GM06990 (cell line): ENCODE measurements at regions not wholly inside any gene's neighbourhood (a gene's known extent, or its start where the extent isn't known, plus 50 kb on each side); places are given as distances from the start of the nearest gene placed in this dataset.
"Not testable (repeated sequence)": the region's sequence is repeated elsewhere in the genome, so short reads cannot be mapped to it uniquely, and the experiment has no call there.

ENCODE experiments used
- DNase-seq: peaks from one replicate; pipeline ENCODE4 v3.0.0-alpha.2; 2011; ENCODE audit not compliant: insufficient read length; ENCODE audit errors: extremely low read depth
- H3K27me3 ChIP-seq: replicated peaks from 2 replicates; pipeline ENCODE4 v1.6.0; 2011; ENCODE audit warnings: low read length; ENCODE audit not compliant: control insufficient read depth, insufficient read depth
- H3K36me3 ChIP-seq: 2 replicates; pipeline ENCODE4 v1.5.1; 2011; ENCODE audit warnings: low read length; ENCODE audit not compliant: control insufficient read depth, insufficient read depth
- H3K4me3 ChIP-seq: replicated peaks from 2 replicates; pipeline ENCODE4 v1.5.1; 2011; ENCODE audit warnings: low read depth, mild to moderate bottlenecking, control low read depth, low read length
- CTCF ChIP-seq: IDR thresholded peaks from 2 replicates; pipeline ENCODE4 v1.5.1; 2011; ENCODE audit warnings: low read length, control low read depth, mild to moderate bottlenecking, inconsistent platforms; ENCODE audit not compliant: insufficient read depth, poor library complexity, severe bottlenecking

- no peaks in the 10 kb centered on the region for H3K36me3 ChIP-seq
- no peak for DNase-seq
- TF ChIP-seq CTCF: no peak
- H3K4me3 ChIP-seq: no peak overlapping the region
- H3K27me3 ChIP-seq: no peaks in the 10 kb centered on the region
Observed at GRCh38 chr21:17257784-17258183, 255.1 kb upstream of the CXADR start.

GRCh38 chr21:17264182-17264581, 248.7 kb upstream of the CXADR start:
- Histone ChIP-seq H3K4me3 (no peak overlapping the region), H3K27me3 (no peaks in the 10 kb centered on the region), H3K36me3 (no peaks in the 10 kb centered on the region)
- TF ChIP-seq CTCF: no peak
- no peak for DNase-seq

DNA sequence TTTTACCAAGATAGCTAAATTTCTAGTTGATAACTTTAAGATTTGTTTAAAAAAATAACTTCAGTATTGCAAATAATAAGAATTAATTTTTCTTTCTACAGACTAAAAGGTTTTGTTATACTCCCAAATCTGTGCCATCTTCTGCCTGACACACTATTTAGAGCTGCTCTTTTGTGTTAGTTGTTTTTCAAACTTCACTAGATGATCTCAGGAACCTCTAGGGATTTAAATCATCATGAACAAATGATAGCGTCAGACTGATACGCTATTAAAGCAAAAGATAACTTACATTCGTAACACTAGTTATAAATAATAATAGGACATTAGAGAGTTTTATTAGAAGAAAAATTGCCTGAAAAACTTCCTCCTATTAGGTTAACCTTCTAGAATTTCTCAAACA, 243.1 kb upstream of the CXADR start:
- Histone ChIP-seq H3K36me3 (no peaks in the 10 kb centered on the region), H3K27me3 (no peaks in the 10 kb centered on the region), H3K4me3 (no peak overlapping the region)
- no peak for TF ChIP-seq CTCF
- no peak for DNase-seq

DNA sequence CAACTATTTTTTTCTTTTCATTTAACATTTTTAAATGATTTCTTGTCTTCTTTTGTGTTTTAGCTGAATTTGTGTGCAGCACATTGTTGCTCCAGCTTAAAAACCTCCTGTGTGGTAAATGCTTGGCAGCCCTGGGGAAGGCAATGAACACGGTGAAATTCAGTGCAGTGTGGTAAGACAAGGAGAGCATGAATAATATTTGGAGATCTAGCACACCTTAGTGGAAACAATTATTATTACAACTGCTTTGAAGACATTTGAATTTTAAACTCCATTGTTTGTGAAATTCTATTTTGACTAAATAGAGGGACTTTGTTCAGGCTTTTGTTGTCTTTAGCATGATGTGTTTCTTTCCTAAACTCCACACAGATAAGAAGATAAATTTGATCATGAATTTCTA, 242.6 kb upstream of the CXADR start:
- no peak for DNase-seq
- Histone ChIP-seq H3K4me3 (no peak overlapping the region), H3K36me3 (no peaks in the 10 kb centered on the region), H3K27me3 (no peaks in the 10 kb centered on the region)
- no peak for TF ChIP-seq CTCF

GRCh38 chr21:17279663-17280062, 233.2 kb upstream of the CXADR start:
- no peak overlapping the region for H3K4me3 ChIP-seq
- no peaks in the 10 kb centered on the region for H3K36me3 ChIP-seq
- no peaks in the 10 kb centered on the region for H3K27me3 ChIP-seq
- no peak for DNase-seq
- TF ChIP-seq CTCF: no peak

- not testable (repeated sequence) for H3K36me3 ChIP-seq, H3K27me3 ChIP-seq, H3K4me3 ChIP-seq, DNase-seq
Observed at GRCh38 chr21:17293016-17293562, 219.8 kb upstream of the CXADR start.
